ENCODE measurements at regions not wholly inside any gene's neighbourhood (a gene's known extent, or its start where the extent isn't known, plus 50 kb on each side); places are given as distances from the start of the nearest gene placed in this dataset.

DNA sequence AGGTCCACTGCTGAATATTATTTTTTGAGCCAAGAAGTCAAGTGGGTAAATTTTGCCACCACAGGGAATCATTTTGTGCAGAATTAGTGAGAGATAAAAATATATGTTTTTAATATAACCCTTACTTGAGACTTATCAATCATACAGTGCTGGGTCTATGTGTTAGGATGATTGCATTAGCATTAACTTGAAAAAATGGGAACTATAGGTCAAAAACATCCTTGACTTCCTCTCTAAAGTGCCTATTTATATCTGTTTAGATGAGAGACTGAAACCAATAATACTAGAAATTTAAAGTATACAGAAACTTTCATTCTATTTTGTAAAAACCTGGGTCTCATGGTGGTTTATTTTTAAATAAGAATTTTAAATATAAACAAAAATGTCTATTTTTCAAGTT is 65.1 kb upstream of the CARD18 start:
- TF ChIP-seq, protein P1, sequence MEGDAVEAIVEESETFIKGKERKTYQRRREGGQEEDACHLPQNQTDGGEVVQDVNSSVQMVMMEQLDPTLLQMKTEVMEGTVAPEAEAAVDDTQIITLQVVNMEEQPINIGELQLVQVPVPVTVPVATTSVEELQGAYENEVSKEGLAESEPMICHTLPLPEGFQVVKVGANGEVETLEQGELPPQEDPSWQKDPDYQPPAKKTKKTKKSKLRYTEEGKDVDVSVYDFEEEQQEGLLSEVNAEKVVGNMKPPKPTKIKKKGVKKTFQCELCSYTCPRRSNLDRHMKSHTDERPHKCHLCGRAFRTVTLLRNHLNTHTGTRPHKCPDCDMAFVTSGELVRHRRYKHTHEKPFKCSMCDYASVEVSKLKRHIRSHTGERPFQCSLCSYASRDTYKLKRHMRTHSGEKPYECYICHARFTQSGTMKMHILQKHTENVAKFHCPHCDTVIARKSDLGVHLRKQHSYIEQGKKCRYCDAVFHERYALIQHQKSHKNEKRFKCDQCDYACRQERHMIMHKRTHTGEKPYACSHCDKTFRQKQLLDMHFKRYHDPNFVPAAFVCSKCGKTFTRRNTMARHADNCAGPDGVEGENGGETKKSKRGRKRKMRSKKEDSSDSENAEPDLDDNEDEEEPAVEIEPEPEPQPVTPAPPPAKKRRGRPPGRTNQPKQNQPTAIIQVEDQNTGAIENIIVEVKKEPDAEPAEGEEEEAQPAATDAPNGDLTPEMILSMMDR (conservative IDR thresholded peaks at IDR 0.05; ENCODE audit: low read length): no peak
- no peak for TF ChIP-seq EZH2phosphoT487 (IDR thresholded peaks at IDR 0.05; ENCODE audit: borderline replicate concordance, low read depth, low read length)

Data from OCI-LY7 (cell line).